HEK293 (cell line): ENCODE measurements at regions not wholly inside any gene's neighbourhood (a gene's known extent, or its start where the extent isn't known, plus 50 kb on each side); places are given as distances from the start of the nearest gene placed in this dataset.

Experiments
- CTCF ChIA-PET: fragments of 350-600 bp; formaldehyde crosslinking; extraction: SDS; loops from one replicate; lab custom pipeline; 2021; ENCODE audit warnings: antibody characterized with exemption; lab: Yijun Ruan, JAX
- POLR2A ChIA-PET: fragments of 300-600 bp; formaldehyde crosslinking; extraction: SDS; loops from one replicate; lab custom pipeline; 2020; ENCODE audit warnings: antibody characterized with exemption, inconsistent platforms; lab: Yijun Ruan, JAX
- H3K27ac ChIP-seq: fragments of 200-500 bp; sonication (Bioruptor generic); 2 replicates; pipeline ENCODE4 v1.5.1; 2014; ENCODE audit warnings: low read depth, low read length, control low read depth, inconsistent platforms; ENCODE audit errors: extremely low read depth
- H3K36me3 ChIP-seq, 2 experiments: fragments of 200-500 bp in 1 of 2; sonication (Bioruptor generic) in 1 of 2; 1 replicate in 1 of 2; 2 replicates in 1 of 2; pipeline ENCODE4 v1.5.1; 2014 to 2017; ENCODE audit warnings: inconsistent platforms in 2 of 2, low read length in 2 of 2; ENCODE audit not compliant: control insufficient read depth in 2 of 2, insufficient read depth in 1 of 2
- H3K4me1 ChIP-seq: fragments of 200-500 bp; sonication (Bioruptor generic); 2 replicates; pipeline ENCODE4 v1.5.1; 2014; ENCODE audit warnings: mild to moderate bottlenecking, low read length, inconsistent platforms; ENCODE audit not compliant: control insufficient read depth, insufficient read depth
- H3K4me3 ChIP-seq: 2 replicates; pipeline ENCODE4 v1.5.1; 2011; ENCODE audit warnings: low read depth, mild to moderate bottlenecking, control low read depth, low read length, moderate library complexity
- H3K9me3 ChIP-seq: fragments of 200-500 bp; sonication (Bioruptor generic); 2 replicates; pipeline ENCODE4 v1.5.1; 2014; ENCODE audit warnings: low read depth, low read length, inconsistent platforms; ENCODE audit not compliant: control insufficient read depth, insufficient read depth
- CTCF ChIP-seq: fragments of 450-650 bp; formaldehyde crosslinking; IDR thresholded peaks from 2 replicates; pipeline ENCODE4 v1.5.1; 2016; ENCODE audit warnings: missing biosample characterization, missing genetic modification characterization
- KLF1 ChIP-seq: fragments of 450-650 bp; formaldehyde crosslinking; IDR thresholded peaks from 2 replicates; pipeline ENCODE4 v1.5.1; 2016; ENCODE audit warnings: missing biosample characterization, missing genetic modification characterization
- KLF17 ChIP-seq: fragments of 450-650 bp; formaldehyde crosslinking; IDR thresholded peaks from 2 replicates; pipeline ENCODE4 v1.5.1; 2016; ENCODE audit warnings: missing biosample characterization, missing genetic modification characterization
- KLF9 ChIP-seq: fragments of 450-650 bp; formaldehyde crosslinking; IDR thresholded peaks from 2 replicates; pipeline ENCODE4 v1.5.1; 2016; ENCODE audit warnings: missing biosample characterization, missing genetic modification characterization, low read depth
- SCRT2 ChIP-seq: fragments of 450-650 bp; formaldehyde crosslinking; IDR thresholded peaks from 2 replicates; pipeline ENCODE4 v1.5.1; 2016; ENCODE audit warnings: missing biosample characterization, missing genetic modification characterization
- SETDB1 ChIP-seq: IDR thresholded peaks from one replicate; pipeline ENCODE4 v1.6.1; 2017; ENCODE audit warnings: mild to moderate bottlenecking, low read length, moderate library complexity, mixed read lengths; ENCODE audit not compliant: insufficient read length
- YY2 ChIP-seq: fragments of 450-650 bp; formaldehyde crosslinking; IDR thresholded peaks from 2 replicates; pipeline ENCODE4 v1.5.1; 2016; ENCODE audit warnings: missing biosample characterization, missing genetic modification characterization
- ZBTB48 ChIP-seq: fragments of 450-650 bp; formaldehyde crosslinking; IDR thresholded peaks from 2 replicates; pipeline ENCODE4 v1.5.1; 2016; ENCODE audit warnings: missing biosample characterization, missing genetic modification characterization
- ZBTB7A ChIP-seq: fragments of 450-650 bp; formaldehyde crosslinking; IDR thresholded peaks from 2 replicates; pipeline ENCODE4 v1.5.1; 2016; ENCODE audit warnings: low read depth, missing biosample characterization, missing genetic modification characterization
- ZNF10 ChIP-seq: fragments of 450-650 bp; formaldehyde crosslinking; IDR thresholded peaks from 2 replicates; pipeline ENCODE4 v1.5.1; 2017; ENCODE audit warnings: missing biosample characterization, missing genetic modification characterization
- ZNF121 ChIP-seq: fragments of 450-650 bp; formaldehyde crosslinking; IDR thresholded peaks from 2 replicates; pipeline ENCODE4 v1.5.1; 2016; ENCODE audit warnings: missing biosample characterization, missing genetic modification characterization
- ZNF169 ChIP-seq: fragments of 450-650 bp; formaldehyde crosslinking; IDR thresholded peaks from 2 replicates; pipeline ENCODE4 v1.5.1; 2016; ENCODE audit warnings: missing biosample characterization, missing genetic modification characterization
- ZNF184 ChIP-seq: fragments of 450-650 bp; IDR thresholded peaks from 2 replicates; pipeline ENCODE4 v1.5.1; 2018; ENCODE audit warnings: missing biosample characterization, mild to moderate bottlenecking, missing genetic modification characterization
- ZNF202 ChIP-seq: fragments of 450-650 bp; formaldehyde crosslinking; IDR thresholded peaks from 2 replicates; pipeline ENCODE4 v1.5.1; 2016; ENCODE audit warnings: missing biosample characterization, missing genetic modification characterization, borderline replicate concordance
- ZNF280C ChIP-seq: fragments of 450-650 bp; formaldehyde crosslinking; IDR thresholded peaks from 2 replicates; pipeline ENCODE4 v1.5.1; 2016; ENCODE audit warnings: missing biosample characterization, missing genetic modification characterization
- ZNF391 ChIP-seq: fragments of 450-650 bp; formaldehyde crosslinking; IDR thresholded peaks from 2 replicates; pipeline ENCODE4 v1.5.1; 2016; ENCODE audit warnings: low read depth, missing biosample characterization, missing genetic modification characterization, borderline replicate concordance
- ZNF530 ChIP-seq: fragments of 450-650 bp; formaldehyde crosslinking; IDR thresholded peaks from 2 replicates; pipeline ENCODE4 v1.5.1; 2016; ENCODE audit warnings: low read depth, missing biosample characterization, missing genetic modification characterization
- ZNF571 ChIP-seq: fragments of 450-650 bp; formaldehyde crosslinking; IDR thresholded peaks from 2 replicates; pipeline ENCODE4 v1.5.0; 2017; ENCODE audit warnings: missing biosample characterization, missing genetic modification characterization
- ZNF596 ChIP-seq: fragments of 450-650 bp; IDR thresholded peaks from 2 replicates; pipeline ENCODE4 v1.5.0; 2018; ENCODE audit warnings: missing biosample characterization, mild to moderate bottlenecking, missing genetic modification characterization, moderate library complexity
- ZNF600 ChIP-seq: fragments of 450-650 bp; formaldehyde crosslinking; IDR thresholded peaks from 2 replicates; pipeline ENCODE4 v1.5.1; 2016; ENCODE audit warnings: missing biosample characterization, missing genetic modification characterization
- ZNF639 ChIP-seq: fragments of 450-650 bp; formaldehyde crosslinking; IDR thresholded peaks from 2 replicates; pipeline ENCODE4 v1.5.1; 2016; ENCODE audit warnings: missing biosample characterization, missing genetic modification characterization
- ZNF654 ChIP-seq: fragments of 450-650 bp; formaldehyde crosslinking; IDR thresholded peaks from 2 replicates; pipeline ENCODE4 v1.5.1; 2016; ENCODE audit warnings: low read depth, missing biosample characterization, missing genetic modification characterization
- ZNF785 ChIP-seq: fragments of 450-650 bp; formaldehyde crosslinking; IDR thresholded peaks from 2 replicates; pipeline ENCODE4 v1.5.1; 2016; ENCODE audit warnings: missing biosample characterization, missing genetic modification characterization
- ZSCAN4 ChIP-seq: fragments of 450-650 bp; formaldehyde crosslinking; IDR thresholded peaks from 2 replicates; pipeline ENCODE4 v1.5.1; 2017; ENCODE audit warnings: missing biosample characterization, missing genetic modification characterization

- TF ChIP-seq ZNF391 (no peak), ZNF596 (no peak), ZBTB48 (no peak), ZNF530 (tag by site-specific recombination) (no peak)
- TF ChIP-seq, all 188 proteins: peak for 0
Observed at GRCh38 chr14:22059201-22059600, 385.6 kb upstream of the OR4E1 start (continued).

GRCh38 chr14:22052795-22053194 lies 379.2 kb upstream of the OR4E1 start:
- Histone ChIP-seq H3K4me1 (no peaks in the 10 kb centered on the region), H3K9me3 (no peaks in the 10 kb centered on the region), H3K27ac (no peak overlapping the region), H3K4me3 (no peak overlapping the region), H3K36me3 (no peaks in the 10 kb centered on the region)
- POLR2A ChIA-PET: no interaction called here
- CTCF ChIA-PET: interaction anchor here (1.1 to 2.1 kb wide), 2 partner anchors 12 to 115 kb away, joined by 3 to 7 read pairs; no protein-coding TSS in a partner anchor
- TF ChIP-seq ZNF184: no peak
- TF ChIP-seq SCRT2 (tag by site-specific recombination): peak; percentile 67

GRCh38 chr14:22047115-22047514 lies 373.5 kb upstream of the OR4E1 start:
- ChIA-PET CTCF (interaction anchor here (0.6 to 3.1 kb wide), 26 partner anchors 9 to 231 kb away, joined by 3 to 16 read pairs (median 3); no protein-coding TSS in a partner anchor), POLR2A (no interaction called here)
- no peak overlapping the region for H3K27ac ChIP-seq
- TF ChIP-seq KLF1 (tag by site-specific recombination) (no peak), YY2 (tag by site-specific recombination) (no peak), ZNF785 (tag by site-specific recombination) (no peak), ZNF571 (tag by site-specific recombination) (no peak), ZNF639 (no peak), ZNF10 (tag by site-specific recombination) (peak; percentile 78; the same call in 1 of the 2 replicates), ZNF654 (tag by site-specific recombination) (peak; percentile 47), CTCF (tag by site-specific recombination) (0 out of 2 replicates have a peak, but pooled peaks have one; percentile 15)
- TF ChIP-seq, all 188 proteins: peak for 3
- Histone ChIP-seq H3K36me3 (no peaks in the 10 kb centered on the region), H3K4me3 (no peak overlapping the region), H3K4me1 (no peaks in the 10 kb centered on the region), H3K9me3 (no peaks in the 10 kb centered on the region)

GRCh38 chr14:22046063-22046462 lies 372.4 kb upstream of the OR4E1 start:
- Histone ChIP-seq H3K27ac (no peak overlapping the region), H3K4me1 (no peaks in the 10 kb centered on the region), H3K36me3 (no peaks in the 10 kb centered on the region), H3K4me3 (no peak overlapping the region), H3K9me3 (no peaks in the 10 kb centered on the region)
- POLR2A ChIA-PET: no interaction called here
- CTCF ChIA-PET: interaction anchor here (0.7 to 3.1 kb wide), 10 partner anchors 10 to 339 kb away, joined by 3 to 15 read pairs (median 5); no protein-coding TSS in a partner anchor
- TF ChIP-seq ZNF169 (no peak), ZNF121 (no peak), ZNF280C (no peak), KLF17 (no peak), ZNF600 (tag by site-specific recombination) (no peak), ZNF202 (tag by site-specific recombination) (no peak), SETDB1 (no peak), ZBTB7A (no peak), ZSCAN4 (no peak), KLF9 (tag by site-specific recombination) (no peak)
- TF ChIP-seq, all 188 proteins: peak for 0
